ENCODE measurements at regions not wholly inside any gene's neighbourhood (a gene's known extent, or its start where the extent isn't known, plus 50 kb on each side); places are given as distances from the start of the nearest gene placed in this dataset.

- H3K36me3 ChIP-seq (ENCODE audit: control insufficient read depth, insufficient read depth, low read length), result no peaks in the 10 kb centered on the region
- no peak overlapping the region for H3K27ac ChIP-seq (ENCODE audit: low read length)
- no peak for DNase-seq
- no peak overlapping the region for H3K4me3 ChIP-seq (ENCODE audit: low read length)
- H3K27me3 ChIP-seq (ENCODE audit: control insufficient read depth, insufficient read depth, low read length), result no peaks in the 10 kb centered on the region
- no peaks in the 10 kb centered on the region for H3K4me1 ChIP-seq (ENCODE audit: control insufficient read depth, insufficient read depth, low read length)
- 85% methylated on average over 4 of the region's 14 CpGs for WGBS (ENCODE audit: insufficient coverage, low lambda C conversion rate)
- no peaks in the 10 kb centered on the region for H3K9me3 ChIP-seq (ENCODE audit: control insufficient read depth, low read depth, low read length)
Measured at GRCh38 chr2:53569957-53570727, 197.5 kb upstream of the CHAC2 start.

- H3K9me3 ChIP-seq (ENCODE audit: control insufficient read depth, low read depth, low read length), result no peaks in the 10 kb centered on the region
- WGBS (ENCODE audit: insufficient coverage, low lambda C conversion rate), result 80% methylated on average over 1 of the region's 4 CpGs
- H3K27me3 ChIP-seq (ENCODE audit: control insufficient read depth, insufficient read depth, low read length), result no peaks in the 10 kb centered on the region
- no peaks in the 10 kb centered on the region for H3K36me3 ChIP-seq (ENCODE audit: control insufficient read depth, insufficient read depth, low read length)
- no peak overlapping the region for H3K27ac ChIP-seq (ENCODE audit: low read length)
- DNase-seq, result no peak
- no peaks in the 10 kb centered on the region for H3K4me1 ChIP-seq (ENCODE audit: control insufficient read depth, insufficient read depth, low read length)
- H3K4me3 ChIP-seq (ENCODE audit: low read length), result no peak overlapping the region
Measured at GRCh38 chr2:53568469-53568868, 199.1 kb upstream of the CHAC2 start.

GRCh38 chr2:53567073-53567472, 200.5 kb upstream of the CHAC2 start:
- Histone ChIP-seq H3K27me3 (ENCODE audit: control insufficient read depth, insufficient read depth, low read length) (no peaks in the 10 kb centered on the region), H3K4me3 (ENCODE audit: low read length) (no peak overlapping the region), H3K9me3 (ENCODE audit: control insufficient read depth, low read depth, low read length) (no peaks in the 10 kb centered on the region), H3K4me1 (ENCODE audit: control insufficient read depth, insufficient read depth, low read length) (no peaks in the 10 kb centered on the region), H3K36me3 (ENCODE audit: control insufficient read depth, insufficient read depth, low read length) (no peaks in the 10 kb centered on the region), H3K27ac (ENCODE audit: low read length) (no peak overlapping the region)
- no peak for DNase-seq

DNA sequence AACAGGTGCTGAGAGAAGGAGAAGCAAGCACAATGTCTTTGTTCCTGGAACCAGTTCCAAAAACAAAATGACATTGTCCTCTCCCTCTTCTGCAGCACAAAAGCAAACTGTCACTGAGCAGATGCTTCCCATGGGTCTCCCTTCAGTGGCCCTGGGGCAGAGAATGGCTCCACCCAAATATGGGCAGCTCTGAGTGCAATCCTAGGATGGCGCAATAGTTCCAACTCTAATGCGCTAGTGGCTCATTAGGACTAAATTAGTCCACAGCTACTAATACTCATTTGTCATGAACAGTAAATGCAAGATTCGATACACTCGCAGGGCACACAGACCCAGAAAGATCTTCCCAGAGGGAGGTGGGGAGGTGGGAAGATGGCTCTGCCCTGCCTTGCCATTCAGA, 205.2 kb upstream of the CHAC2 start:
- Histone ChIP-seq H3K9me3 (ENCODE audit: control insufficient read depth, low read depth, low read length) (no peaks in the 10 kb centered on the region), H3K4me3 (ENCODE audit: low read length) (no peak overlapping the region), H3K27me3 (ENCODE audit: control insufficient read depth, insufficient read depth, low read length) (no peaks in the 10 kb centered on the region), H3K27ac (ENCODE audit: low read length) (no peak overlapping the region), H3K36me3 (ENCODE audit: control insufficient read depth, insufficient read depth, low read length) (no peaks in the 10 kb centered on the region), H3K4me1 (ENCODE audit: control insufficient read depth, insufficient read depth, low read length) (no peaks in the 10 kb centered on the region)
- no peak for DNase-seq
- no CpG with 5 or more reads among the region's 4 CpGs for WGBS (ENCODE audit: insufficient coverage, low lambda C conversion rate)

DNA sequence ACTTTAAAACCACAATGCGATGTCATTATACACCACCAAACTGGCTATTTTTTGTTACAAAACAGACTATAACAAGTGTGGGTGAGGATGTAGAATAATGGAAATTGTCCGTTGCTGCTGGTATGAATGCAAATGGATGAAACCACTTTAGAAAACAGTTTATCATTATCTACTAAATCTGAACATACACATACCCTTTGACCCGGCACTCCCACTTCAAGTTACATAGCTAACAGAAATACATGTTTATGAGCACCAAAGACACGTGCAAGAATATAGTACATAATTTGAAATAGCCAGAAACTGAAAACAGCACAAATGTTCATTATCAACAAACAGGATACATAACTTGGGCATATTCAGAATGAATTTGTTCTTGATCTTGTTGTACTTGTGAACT, 206.4 kb upstream of the CHAC2 start:
- no peaks in the 10 kb centered on the region for H3K27me3 ChIP-seq (ENCODE audit: control insufficient read depth, insufficient read depth, low read length)
- H3K4me1 ChIP-seq (ENCODE audit: control insufficient read depth, insufficient read depth, low read length), result no peaks in the 10 kb centered on the region
- no peak overlapping the region for H3K4me3 ChIP-seq (ENCODE audit: low read length)
- peak in 1 of 2 donors; percentile 24 for DNase-seq
- 83% methylated on average over 1 of the region's 4 CpGs for WGBS (ENCODE audit: insufficient coverage, low lambda C conversion rate)
- H3K9me3 ChIP-seq (ENCODE audit: control insufficient read depth, low read depth, low read length), result no peaks in the 10 kb centered on the region
- H3K36me3 ChIP-seq (ENCODE audit: control insufficient read depth, insufficient read depth, low read length), result no peaks in the 10 kb centered on the region
- H3K27ac ChIP-seq (ENCODE audit: low read length), result no peak overlapping the region

DNA sequence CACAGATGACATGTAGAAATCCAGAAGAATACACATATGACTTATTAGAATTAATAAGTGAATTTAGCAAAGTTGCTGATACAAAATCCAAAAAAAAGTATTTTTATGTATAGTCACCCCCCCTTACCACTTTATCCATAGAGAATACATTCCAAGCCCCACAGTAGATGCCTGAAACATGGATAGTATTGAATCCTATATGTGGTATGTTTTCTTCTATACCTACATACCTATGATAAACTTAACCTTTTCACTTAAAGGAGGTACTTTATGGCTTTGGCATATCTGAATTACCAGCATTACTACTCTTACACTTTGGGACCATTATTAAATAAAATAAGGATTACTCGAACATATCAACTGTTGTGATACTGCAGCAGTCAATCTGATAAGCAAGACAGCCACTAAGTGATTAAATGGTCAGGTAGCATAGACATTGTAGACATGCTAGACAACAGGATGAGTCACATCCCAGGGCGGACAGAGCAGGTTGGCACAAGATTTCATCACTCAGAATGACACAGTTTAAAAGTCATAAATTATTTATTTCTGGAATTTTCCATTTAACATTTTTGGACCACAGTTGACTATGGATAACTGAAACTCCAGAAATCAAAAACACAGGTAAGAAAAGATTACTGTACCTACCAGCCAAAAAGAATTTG, 208.2 kb upstream of the CHAC2 start:
- DNase-seq, result no peak
- no CpG with 5 or more reads among the region's 2 CpGs for WGBS (ENCODE audit: insufficient coverage, low lambda C conversion rate)

DNA sequence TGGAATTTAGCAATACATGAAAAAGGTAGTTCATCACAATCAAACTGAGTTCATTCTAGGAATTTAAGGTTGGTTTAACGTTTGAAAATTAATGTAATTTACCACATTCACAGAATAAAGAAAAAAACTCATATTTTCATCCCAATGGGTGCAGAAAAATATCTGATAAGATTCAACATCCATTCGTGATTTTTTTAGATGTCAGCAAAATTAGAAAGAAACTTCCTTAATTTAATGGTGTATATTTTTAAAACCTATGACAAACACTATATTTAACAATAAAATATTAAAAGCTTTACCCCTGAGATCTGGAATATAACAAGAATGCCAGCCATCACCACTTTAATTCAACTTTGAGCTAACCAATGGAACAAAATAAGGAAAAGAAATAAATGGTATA, 208.7 kb upstream of the CHAC2 start:
- no peak overlapping the region for H3K4me3 ChIP-seq (ENCODE audit: low read length)
- H3K27me3 ChIP-seq (ENCODE audit: control insufficient read depth, insufficient read depth, low read length), result no peaks in the 10 kb centered on the region
- no peaks in the 10 kb centered on the region for H3K4me1 ChIP-seq (ENCODE audit: control insufficient read depth, insufficient read depth, low read length)
- peaks cover 12% of the 10 kb centered on the region for H3K9me3 ChIP-seq (ENCODE audit: control insufficient read depth, low read depth, low read length)
- H3K27ac ChIP-seq (ENCODE audit: low read length), result no peak overlapping the region
- no peak for DNase-seq
- no peaks in the 10 kb centered on the region for H3K36me3 ChIP-seq (ENCODE audit: control insufficient read depth, insufficient read depth, low read length)
- WGBS (ENCODE audit: insufficient coverage, low lambda C conversion rate), result 100% methylated on average over 1 of the region's 2 CpGs

More for the DNA sequence above, 208.2 kb upstream of the CHAC2 start:
- Histone ChIP-seq H3K4me1 (ENCODE audit: control insufficient read depth, insufficient read depth, low read length) (no peaks in the 10 kb centered on the region), H3K36me3 (ENCODE audit: control insufficient read depth, insufficient read depth, low read length) (no peaks in the 10 kb centered on the region), H3K4me3 (ENCODE audit: low read length) (no peak overlapping the region), H3K9me3 (ENCODE audit: control insufficient read depth, low read depth, low read length) (peaks cover 9% of the 10 kb centered on the region), H3K27ac (ENCODE audit: low read length) (no peak overlapping the region), H3K27me3 (ENCODE audit: control insufficient read depth, insufficient read depth, low read length) (no peaks in the 10 kb centered on the region)

DNA sequence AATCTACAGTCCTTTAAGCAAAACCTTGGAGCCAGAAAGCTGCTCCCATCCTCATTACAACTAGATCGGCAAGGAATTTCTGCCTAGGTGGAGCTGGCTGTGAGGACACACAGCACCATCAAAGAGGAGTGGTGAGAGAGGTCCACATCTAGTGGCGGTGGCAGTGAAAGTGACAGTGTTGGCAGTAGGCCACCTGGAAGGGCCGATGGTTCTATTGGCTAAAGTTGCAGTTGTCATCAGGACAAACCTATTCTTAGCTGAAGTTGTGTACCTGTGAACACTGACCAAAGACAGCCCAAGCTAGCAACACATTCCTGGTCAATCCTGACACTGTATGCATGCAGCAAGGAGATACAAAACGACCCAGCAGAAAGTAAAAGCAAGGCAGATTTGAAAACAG, 218.1 kb upstream of the CHAC2 start:
- no CpG with 5 or more reads among the region's 4 CpGs for WGBS (ENCODE audit: insufficient coverage, low lambda C conversion rate)
- Histone ChIP-seq H3K9me3 (ENCODE audit: control insufficient read depth, low read depth, low read length) (peaks cover 10% of the 10 kb centered on the region), H3K4me1 (ENCODE audit: control insufficient read depth, insufficient read depth, low read length) (no peaks in the 10 kb centered on the region), H3K27me3 (ENCODE audit: control insufficient read depth, insufficient read depth, low read length) (no peaks in the 10 kb centered on the region), H3K4me3 (ENCODE audit: low read length) (no peak overlapping the region), H3K27ac (ENCODE audit: low read length) (no peak overlapping the region), H3K36me3 (ENCODE audit: control insufficient read depth, insufficient read depth, low read length) (no peaks in the 10 kb centered on the region)
- DNase-seq, result no peak

DNA sequence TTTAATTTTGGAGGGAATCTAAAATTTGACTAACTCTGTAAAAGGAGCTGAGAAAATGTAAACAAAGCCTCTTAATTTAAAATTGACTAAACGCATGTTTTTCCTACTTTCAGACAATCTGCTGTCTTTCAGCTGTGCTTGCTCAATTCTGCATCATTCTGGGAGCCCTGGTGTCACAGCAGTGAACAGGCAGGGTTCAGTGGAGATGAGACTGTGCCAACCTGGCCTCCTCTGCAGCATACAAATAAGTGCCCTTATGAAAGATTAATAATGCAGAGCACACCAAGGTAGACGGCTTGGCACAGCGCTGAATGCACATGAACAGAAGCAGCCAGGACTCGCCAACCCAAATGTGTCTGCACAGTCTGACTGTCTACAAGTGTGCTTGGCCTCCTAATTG, 222.0 kb upstream of the CHAC2 start:
- no CpG with 5 or more reads among the region's 4 CpGs for WGBS (ENCODE audit: insufficient coverage, low lambda C conversion rate)

GRCh38 chr2:53544871-53545558, 222.6 kb upstream of the CHAC2 start:
- no peak for DNase-seq
- Histone ChIP-seq H3K4me1 (ENCODE audit: control insufficient read depth, insufficient read depth, low read length) (no peaks in the 10 kb centered on the region), H3K9me3 (ENCODE audit: control insufficient read depth, low read depth, low read length) (no peaks in the 10 kb centered on the region), H3K36me3 (ENCODE audit: control insufficient read depth, insufficient read depth, low read length) (no peaks in the 10 kb centered on the region), H3K27ac (ENCODE audit: low read length) (no peak overlapping the region), H3K27me3 (ENCODE audit: control insufficient read depth, insufficient read depth, low read length) (no peaks in the 10 kb centered on the region), H3K4me3 (ENCODE audit: low read length) (no peak overlapping the region)
- WGBS (ENCODE audit: insufficient coverage, low lambda C conversion rate), result 96% methylated on average over 4 of the region's 7 CpGs

More for the DNA sequence above, 222.0 kb upstream of the CHAC2 start:
- Histone ChIP-seq H3K9me3 (ENCODE audit: control insufficient read depth, low read depth, low read length) (no peaks in the 10 kb centered on the region), H3K4me3 (ENCODE audit: low read length) (no peak overlapping the region), H3K27ac (ENCODE audit: low read length) (no peak overlapping the region), H3K4me1 (ENCODE audit: control insufficient read depth, insufficient read depth, low read length) (no peaks in the 10 kb centered on the region), H3K27me3 (ENCODE audit: control insufficient read depth, insufficient read depth, low read length) (no peaks in the 10 kb centered on the region), H3K36me3 (ENCODE audit: control insufficient read depth, insufficient read depth, low read length) (no peaks in the 10 kb centered on the region)
- no peak for DNase-seq

All from large intestine (tissue), 3 donors.